ENCODE measurements at regions not wholly inside any gene's neighbourhood (a gene's known extent, or its start where the extent isn't known, plus 50 kb on each side); places are given as distances from the start of the nearest gene placed in this dataset.

GRCh38 chr2:221123396-221123795, 448.7 kb downstream of the EPHA4 start:
- TF ChIP-seq, protein P1, sequence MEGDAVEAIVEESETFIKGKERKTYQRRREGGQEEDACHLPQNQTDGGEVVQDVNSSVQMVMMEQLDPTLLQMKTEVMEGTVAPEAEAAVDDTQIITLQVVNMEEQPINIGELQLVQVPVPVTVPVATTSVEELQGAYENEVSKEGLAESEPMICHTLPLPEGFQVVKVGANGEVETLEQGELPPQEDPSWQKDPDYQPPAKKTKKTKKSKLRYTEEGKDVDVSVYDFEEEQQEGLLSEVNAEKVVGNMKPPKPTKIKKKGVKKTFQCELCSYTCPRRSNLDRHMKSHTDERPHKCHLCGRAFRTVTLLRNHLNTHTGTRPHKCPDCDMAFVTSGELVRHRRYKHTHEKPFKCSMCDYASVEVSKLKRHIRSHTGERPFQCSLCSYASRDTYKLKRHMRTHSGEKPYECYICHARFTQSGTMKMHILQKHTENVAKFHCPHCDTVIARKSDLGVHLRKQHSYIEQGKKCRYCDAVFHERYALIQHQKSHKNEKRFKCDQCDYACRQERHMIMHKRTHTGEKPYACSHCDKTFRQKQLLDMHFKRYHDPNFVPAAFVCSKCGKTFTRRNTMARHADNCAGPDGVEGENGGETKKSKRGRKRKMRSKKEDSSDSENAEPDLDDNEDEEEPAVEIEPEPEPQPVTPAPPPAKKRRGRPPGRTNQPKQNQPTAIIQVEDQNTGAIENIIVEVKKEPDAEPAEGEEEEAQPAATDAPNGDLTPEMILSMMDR (IDR thresholded peaks at IDR 0.05; ENCODE audit: low read depth, low read length, poor library complexity, severe bottlenecking), result no peak
- TF ChIP-seq EZH2phosphoT487 (IDR thresholded peaks at IDR 0.05; ENCODE audit: borderline replicate concordance, low read length), result no peak
